Karpas-422 (cell line): ENCODE measurements at regions not wholly inside any gene's neighbourhood (a gene's known extent, or its start where the extent isn't known, plus 50 kb on each side); places are given as distances from the start of the nearest gene placed in this dataset.
A peak's percentile ranks its signal among the peaks of the same experiment; 100 is the strongest.

Experiments
- DNase-seq: peaks from one replicate; pipeline ENCODE4 v3.0.0-alpha.2; 2015
- H2AFZ ChIP-seq: fragments of 200-600 bp; sonication (generic); 2 replicates; pipeline ENCODE4 v1.6.1; 2014; ENCODE audit warnings: antibody characterized with exemption, low read length, mixed read lengths
- H3K27ac ChIP-seq: fragments of 200-600 bp; sonication (generic); 2 replicates; pipeline ENCODE4 v1.5.1; 2014; ENCODE audit warnings: mild to moderate bottlenecking, low read length, moderate library complexity
- H3K27me3 ChIP-seq: fragments of 200-600 bp; sonication (generic); 2 replicates; pipeline ENCODE4 v1.6.1; 2014; ENCODE audit warnings: low read length, mixed read lengths
- H3K36me3 ChIP-seq: fragments of 200-600 bp; sonication (generic); 2 replicates; pipeline ENCODE4 v1.6.1; 2014; ENCODE audit warnings: low read length, mixed read lengths; ENCODE audit not compliant: insufficient read depth
- H3K4me1 ChIP-seq: fragments of 200-600 bp; sonication (generic); 2 replicates; pipeline ENCODE4 v1.6.1; 2014; ENCODE audit warnings: mild to moderate bottlenecking, low read length, mixed read lengths
- H3K4me2 ChIP-seq: fragments of 200-600 bp; sonication (generic); 2 replicates; pipeline ENCODE4 v1.6.1; 2014; ENCODE audit warnings: low read length, low read depth, mild to moderate bottlenecking; ENCODE audit not compliant: poor library complexity, severe bottlenecking
- H3K4me3 ChIP-seq: fragments of 200-600 bp; sonication (generic); 2 replicates; pipeline ENCODE4 v1.5.1; 2014; ENCODE audit warnings: mild to moderate bottlenecking, antibody characterized with exemption, low read length, mixed read lengths
- H3K79me2 ChIP-seq: fragments of 200-600 bp; sonication (generic); 2 replicates; pipeline ENCODE4 v1.6.1; 2014; ENCODE audit warnings: mild to moderate bottlenecking, low read length, mixed read lengths
- H3K9ac ChIP-seq: fragments of 200-600 bp; sonication (generic); 2 replicates; pipeline ENCODE4 v1.6.0; 2014; ENCODE audit warnings: low read length
- H3K9me2 ChIP-seq: fragments of 200-600 bp; sonication (generic), shearing (Covaris generic); replicated peaks from 2 replicates; pipeline ENCODE4 v1.6.0; 2014; ENCODE audit warnings: mild to moderate bottlenecking, low read length, moderate library complexity; ENCODE audit not compliant: insufficient read depth
- H3K9me3 ChIP-seq: fragments of 300-700, 200-600 bp; sonication (generic); 2 replicates; pipeline ENCODE4 v1.6.1; 2014; ENCODE audit warnings: low read length, mixed read lengths
- H4K20me1 ChIP-seq: fragments of 200-600 bp; sonication (generic); 2 replicates; pipeline ENCODE4 v1.6.1; 2014; ENCODE audit warnings: mild to moderate bottlenecking, antibody characterized with exemption, low read length, low read depth; ENCODE audit not compliant: insufficient read depth

DNA sequence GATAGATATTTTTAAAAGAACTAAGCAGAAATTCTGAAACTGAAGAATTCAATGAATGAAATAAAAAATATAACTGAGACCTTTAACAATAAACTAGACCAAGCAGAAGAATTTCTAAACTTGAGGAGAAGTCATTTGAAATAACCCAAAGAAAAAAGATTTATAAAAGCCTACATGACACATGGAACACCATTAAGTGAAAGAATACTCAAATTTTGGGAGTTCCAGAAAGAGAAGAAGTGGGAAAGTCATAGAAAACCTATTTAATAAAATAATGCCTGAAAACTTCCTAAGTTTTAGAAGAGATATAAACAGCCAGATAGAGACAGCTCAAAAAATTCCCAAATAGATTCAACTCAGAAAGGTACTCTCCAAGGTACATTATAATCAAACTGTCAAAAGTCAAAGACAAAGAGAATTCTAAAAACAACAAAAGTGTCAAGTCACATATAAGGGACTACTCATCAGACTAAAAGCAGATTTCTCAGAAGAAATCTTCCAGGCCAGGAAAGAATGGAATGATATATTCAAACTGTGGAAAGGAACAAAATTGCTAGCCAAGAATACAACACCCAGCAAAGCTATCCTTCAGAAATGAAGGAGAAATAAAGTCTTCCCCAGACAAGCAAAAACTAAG lies 72.9 kb upstream of the GNAZ start:
- peaks cover 62% of the 10 kb centered on the region for H3K79me2 ChIP-seq
- no peaks in the 10 kb centered on the region for H4K20me1 ChIP-seq
- H2AFZ ChIP-seq, result no peak overlapping the region
- H3K9me3 ChIP-seq, result peaks cover 38% of the 10 kb centered on the region
- peaks cover 38% of the 10 kb centered on the region for H3K36me3 ChIP-seq
- no peaks in the 10 kb centered on the region for H3K9me2 ChIP-seq
- peak; percentile 57 for DNase-seq
- H3K4me2 ChIP-seq, result no peak overlapping the region
- H3K9ac ChIP-seq, result no peak overlapping the region
- peaks cover 5% of the 10 kb centered on the region; the same call in 1 of the 2 replicates for H3K4me1 ChIP-seq
- H3K27me3 ChIP-seq, result no peaks in the 10 kb centered on the region
- no peak overlapping the region for H3K27ac ChIP-seq
- H3K4me3 ChIP-seq, result no peak overlapping the region

- H3K4me1 ChIP-seq, result peaks cover 5% of the 10 kb centered on the region; the same call in 1 of the 2 replicates
- no peak for DNase-seq
- H4K20me1 ChIP-seq, result no peaks in the 10 kb centered on the region
- H3K79me2 ChIP-seq, result peaks cover 67% of the 10 kb centered on the region
- no peak overlapping the region for H3K4me3 ChIP-seq
- H3K36me3 ChIP-seq, result peaks cover 38% of the 10 kb centered on the region
- H3K9ac ChIP-seq, result no peak overlapping the region
- H3K27me3 ChIP-seq, result no peaks in the 10 kb centered on the region
- H3K9me2 ChIP-seq, result no peaks in the 10 kb centered on the region
- no peak overlapping the region for H2AFZ ChIP-seq
- no peak overlapping the region for H3K27ac ChIP-seq
- H3K9me3 ChIP-seq, result peaks cover 38% of the 10 kb centered on the region
- H3K4me2 ChIP-seq, result no peak overlapping the region
These were observed 72.3 kb upstream of the GNAZ start for GRCh38 chr22:22997988-22998387.

DNA sequence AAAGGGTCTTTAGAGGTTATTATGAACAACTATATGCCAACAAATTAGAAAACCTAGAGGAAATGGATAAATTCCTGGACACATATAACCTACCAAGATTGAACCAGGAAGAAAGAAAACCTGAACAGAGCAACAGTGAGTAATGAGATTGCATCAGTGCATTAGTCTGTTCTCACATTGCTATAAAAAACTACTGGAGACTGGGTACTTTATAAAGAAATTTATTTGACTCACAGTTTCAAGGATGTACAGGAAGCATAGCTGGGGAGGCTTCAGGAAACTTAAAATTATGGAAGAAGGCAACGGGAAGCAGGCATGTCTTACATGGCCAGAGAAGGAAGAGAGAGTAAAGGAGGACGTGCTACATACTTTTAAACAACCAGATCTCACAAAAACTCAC lies 70.8 kb upstream of the GNAZ start:
- no peaks in the 10 kb centered on the region for H3K9me2 ChIP-seq
- peaks cover 38% of the 10 kb centered on the region for H3K9me3 ChIP-seq
- H3K4me1 ChIP-seq, result peaks cover 14% of the 10 kb centered on the region
- no peaks in the 10 kb centered on the region for H4K20me1 ChIP-seq
- H3K36me3 ChIP-seq, result peaks cover 38% of the 10 kb centered on the region
- H3K27ac ChIP-seq, result no peak overlapping the region
- H3K79me2 ChIP-seq, result peaks cover 77% of the 10 kb centered on the region
- H3K4me2 ChIP-seq, result no peak overlapping the region
- H2AFZ ChIP-seq, result no peak overlapping the region
- DNase-seq, result no peak
- no peak overlapping the region for H3K9ac ChIP-seq
- H3K27me3 ChIP-seq, result no peaks in the 10 kb centered on the region
- H3K4me3 ChIP-seq, result no peak overlapping the region

- Histone ChIP-seq H2AFZ (no peak overlapping the region), H3K36me3 (peaks cover 40% of the 10 kb centered on the region), H3K9ac (no peak overlapping the region), H3K9me2 (no peaks in the 10 kb centered on the region), H3K9me3 (peaks cover 35% of the 10 kb centered on the region), H3K4me1 (peaks cover 21% of the 10 kb centered on the region), H3K4me3 (no peak overlapping the region), H3K27me3 (no peaks in the 10 kb centered on the region), H3K4me2 (no peak overlapping the region), H3K79me2 (peaks cover 79% of the 10 kb centered on the region), H4K20me1 (no peaks in the 10 kb centered on the region), H3K27ac (no peak overlapping the region)
- DNase-seq, result no peak
These were observed 69.5 kb upstream of the GNAZ start for GRCh38 chr22:23000657-23001347.

DNA sequence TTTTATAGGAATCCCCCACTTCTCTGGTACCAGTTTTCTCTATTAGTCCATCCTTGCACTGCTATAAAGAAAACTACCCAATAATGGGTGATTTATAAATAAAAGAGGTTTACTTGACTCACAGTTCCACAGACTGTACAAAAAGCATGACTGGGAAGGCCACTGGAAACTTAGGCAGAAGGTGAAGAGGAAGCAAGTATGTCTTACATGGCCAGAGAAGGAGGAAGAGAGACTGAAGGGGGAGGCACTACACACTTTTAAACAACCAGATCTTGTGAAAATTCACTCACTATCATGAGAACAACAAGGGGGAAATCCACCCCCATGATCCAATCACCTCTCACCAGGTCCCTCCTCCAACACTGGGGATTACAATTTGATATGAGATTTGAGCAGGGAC lies 68.9 kb upstream of the GNAZ start:
- Histone ChIP-seq H2AFZ (no peak overlapping the region), H3K9me2 (no peaks in the 10 kb centered on the region), H3K27ac (no peak overlapping the region), H4K20me1 (no peaks in the 10 kb centered on the region), H3K9ac (no peak overlapping the region), H3K4me1 (peaks cover 21% of the 10 kb centered on the region), H3K27me3 (no peaks in the 10 kb centered on the region), H3K4me3 (no peak overlapping the region), H3K4me2 (no peak overlapping the region), H3K9me3 (peaks cover 28% of the 10 kb centered on the region), H3K79me2 (peaks cover 73% of the 10 kb centered on the region), H3K36me3 (peaks cover 34% of the 10 kb centered on the region)
- DNase-seq, result no peak

- Histone ChIP-seq H3K9me3 (peaks cover 16% of the 10 kb centered on the region), H3K27ac (no peak overlapping the region), H2AFZ (no peak overlapping the region), H3K9me2 (no peaks in the 10 kb centered on the region), H3K79me2 (peaks cover 66% of the 10 kb centered on the region), H3K27me3 (no peaks in the 10 kb centered on the region), H4K20me1 (no peaks in the 10 kb centered on the region), H3K9ac (no peak overlapping the region), H3K4me2 (no peak overlapping the region), H3K36me3 (peaks cover 25% of the 10 kb centered on the region), H3K4me3 (no peak overlapping the region), H3K4me1 (peaks cover 22% of the 10 kb centered on the region)
- no peak for DNase-seq
These were observed 67.6 kb upstream of the GNAZ start for GRCh38 chr22:23002612-23003180.

DNA sequence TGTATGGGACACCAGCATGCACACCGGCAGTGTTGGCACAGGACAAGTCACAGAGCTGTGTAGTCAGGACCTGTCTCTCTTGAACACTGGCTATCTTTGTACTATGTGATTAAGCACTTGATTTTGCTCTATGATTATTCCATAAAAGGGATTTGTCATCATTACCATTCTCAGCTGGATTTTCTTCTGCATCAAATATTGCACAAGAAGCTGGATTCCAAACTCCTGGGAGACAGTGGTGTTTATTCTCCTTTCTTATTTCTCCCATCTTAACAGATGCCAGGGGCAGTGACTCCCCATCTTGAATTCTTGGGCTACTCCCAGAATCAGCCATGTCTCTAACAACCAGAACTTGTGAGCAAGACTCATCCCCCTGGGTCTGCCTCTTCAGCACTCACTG lies 62.5 kb upstream of the GNAZ start:
- Histone ChIP-seq H2AFZ (no peak overlapping the region), H3K27me3 (no peaks in the 10 kb centered on the region), H3K9ac (no peak overlapping the region), H3K4me3 (no peak overlapping the region), H3K9me3 (no peaks in the 10 kb centered on the region), H3K4me1 (peaks cover 28% of the 10 kb centered on the region), H3K4me2 (no peak overlapping the region), H3K79me2 (peaks cover 28% of the 10 kb centered on the region), H3K36me3 (peaks cover 10% of the 10 kb centered on the region), H3K9me2 (no peaks in the 10 kb centered on the region), H4K20me1 (no peaks in the 10 kb centered on the region), H3K27ac (no peak overlapping the region)
- no peak for DNase-seq

- DNase-seq, result no peak
- no peaks in the 10 kb centered on the region for H3K9me2 ChIP-seq
- H3K4me1 ChIP-seq, result peaks cover 24% of the 10 kb centered on the region
- H2AFZ ChIP-seq, result no peak overlapping the region
- H3K36me3 ChIP-seq, result peaks cover 16% of the 10 kb centered on the region
- no peaks in the 10 kb centered on the region for H3K9me3 ChIP-seq
- H3K4me2 ChIP-seq, result no peak overlapping the region
- no peak overlapping the region for H3K4me3 ChIP-seq
- no peaks in the 10 kb centered on the region for H4K20me1 ChIP-seq
- no peak overlapping the region for H3K9ac ChIP-seq
- no peak overlapping the region for H3K27ac ChIP-seq
- no peaks in the 10 kb centered on the region for H3K27me3 ChIP-seq
- peaks cover 21% of the 10 kb centered on the region for H3K79me2 ChIP-seq
These were observed 61.4 kb upstream of the GNAZ start for GRCh38 chr22:23008896-23009295.
